SU-DHL-6 (cell line): ENCODE measurements at regions not wholly inside any gene's neighbourhood (a gene's known extent, or its start where the extent isn't known, plus 50 kb on each side); places are given as distances from the start of the nearest gene placed in this dataset.

Experiments
- EZH2phosphoT487 ChIP-seq: fragments of 200-600 bp; sonication (generic), shearing (Covaris generic); conservative IDR thresholded peaks from 2 replicates; pipeline ENCODE4 v1.6.1; 2018; ENCODE audit warnings: mild to moderate bottlenecking, antibody characterized with exemption, low read length, moderate library complexity, mixed read lengths
- TF ChIP-seq, protein P1 (sequence below): fragments of 200-600 bp; sonication (generic); IDR thresholded peaks from one replicate; pipeline ENCODE4 v1.5.1; 2017; ENCODE audit warnings: antibody characterized with exemption, mild to moderate bottlenecking, low read length, moderate library complexity; ENCODE audit not compliant: insufficient read depth, poor library complexity, severe bottlenecking

DNA sequence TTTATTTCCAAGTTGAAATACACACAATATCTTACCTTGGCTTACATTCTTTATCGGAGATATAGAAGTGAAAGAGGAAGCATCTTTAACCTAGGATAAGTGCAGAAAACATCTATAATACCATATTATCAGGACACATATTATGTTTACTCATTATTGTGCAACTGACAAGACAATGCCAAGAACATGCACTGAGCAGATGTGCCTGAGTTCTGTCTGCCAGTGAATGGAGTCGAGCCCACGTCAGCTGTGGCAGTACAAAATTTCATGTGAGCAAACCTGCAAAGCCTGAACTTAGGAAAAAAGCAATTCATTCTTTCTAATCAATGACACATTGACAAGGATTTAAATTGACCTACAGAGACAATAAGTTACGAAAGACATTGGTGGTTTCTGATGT lies 154.4 kb downstream of the AXIN2 start:
- no peak for TF ChIP-seq EZH2phosphoT487
- TF ChIP-seq, protein P1, sequence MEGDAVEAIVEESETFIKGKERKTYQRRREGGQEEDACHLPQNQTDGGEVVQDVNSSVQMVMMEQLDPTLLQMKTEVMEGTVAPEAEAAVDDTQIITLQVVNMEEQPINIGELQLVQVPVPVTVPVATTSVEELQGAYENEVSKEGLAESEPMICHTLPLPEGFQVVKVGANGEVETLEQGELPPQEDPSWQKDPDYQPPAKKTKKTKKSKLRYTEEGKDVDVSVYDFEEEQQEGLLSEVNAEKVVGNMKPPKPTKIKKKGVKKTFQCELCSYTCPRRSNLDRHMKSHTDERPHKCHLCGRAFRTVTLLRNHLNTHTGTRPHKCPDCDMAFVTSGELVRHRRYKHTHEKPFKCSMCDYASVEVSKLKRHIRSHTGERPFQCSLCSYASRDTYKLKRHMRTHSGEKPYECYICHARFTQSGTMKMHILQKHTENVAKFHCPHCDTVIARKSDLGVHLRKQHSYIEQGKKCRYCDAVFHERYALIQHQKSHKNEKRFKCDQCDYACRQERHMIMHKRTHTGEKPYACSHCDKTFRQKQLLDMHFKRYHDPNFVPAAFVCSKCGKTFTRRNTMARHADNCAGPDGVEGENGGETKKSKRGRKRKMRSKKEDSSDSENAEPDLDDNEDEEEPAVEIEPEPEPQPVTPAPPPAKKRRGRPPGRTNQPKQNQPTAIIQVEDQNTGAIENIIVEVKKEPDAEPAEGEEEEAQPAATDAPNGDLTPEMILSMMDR: no peak
